K562 (cell line): ENCODE measurements at regions not wholly inside any gene's neighbourhood (a gene's known extent, or its start where the extent isn't known, plus 50 kb on each side); places are given as distances from the start of the nearest gene placed in this dataset.

ENCODE experiments used
- ASH1L ChIP-seq: fragments of 450-650 bp; IDR thresholded peaks from 2 replicates; pipeline ENCODE4 v1.6.1; 2018; ENCODE audit warnings: borderline replicate concordance, mild to moderate bottlenecking, low read depth; ENCODE audit not compliant: partially characterized antibody
- ATF1 ChIP-seq, 2 experiments: fragments of 450-650 bp in 1 of 2; IDR thresholded peaks; 2 replicates each; pipeline ENCODE4 v1.6.1; 2016; ENCODE audit warnings: missing compliant biosample characterization in 1 of 2, missing genetic modification characterization in 1 of 2
- CEBPG ChIP-seq, 3 experiments: fragments of 200-800 bp in 1 of 3; sonication (Bioruptor generic) in 1 of 3; sonication (generic) in 1 of 3; formaldehyde crosslinking in 1 of 3; IDR thresholded peaks in 2 of 3; conservative IDR thresholded peaks in 1 of 3; 2 replicates each; pipeline versions ENCODE4 v1.6.1 to v1.8.0; 2016 to 2022; ENCODE audit warnings: missing compliant biosample characterization in 2 of 3, missing genetic modification characterization in 2 of 3, mild to moderate bottlenecking in 1 of 3, missing genetic modification reagents in 1 of 3
- CHD4 ChIP-seq: fragments of 200-600 bp; sonication (generic); IDR thresholded peaks from 3 replicates; pipeline ENCODE4 v1.6.1; 2012; ENCODE audit warnings: low read depth, mild to moderate bottlenecking, mixed read lengths, low read length, inconsistent platforms; ENCODE audit not compliant: insufficient read depth, insufficient replicate concordance, poor library complexity, severe bottlenecking
- CTBP1 ChIP-seq: fragments of 450-650 bp; IDR thresholded peaks from 2 replicates; pipeline ENCODE4 v1.6.1; 2016; ENCODE audit warnings: borderline replicate concordance
- ETV1 ChIP-seq: fragments of 450-650 bp; conservative IDR thresholded peaks from 2 replicates; pipeline ENCODE4 v1.6.1; 2016; ENCODE audit warnings: missing genetic modification characterization, control low read depth, low read depth, missing compliant biosample characterization
- EZH2 ChIP-seq: IDR thresholded peaks from 2 replicates; pipeline ENCODE4 v1.6.1; 2012; ENCODE audit warnings: low read depth, mild to moderate bottlenecking, inconsistent platforms, low read length, borderline replicate concordance
- HDAC1 ChIP-seq, 2 experiments: fragments of 450-650 bp; IDR thresholded peaks; 2 replicates each; pipeline ENCODE4 v1.6.1; 2016 to 2017; ENCODE audit warnings: inconsistent platforms in 1 of 2, mild to moderate bottlenecking in 1 of 2, moderate library complexity in 1 of 2
- HNRNPL ChIP-seq: fragments of 200-400 bp; formaldehyde crosslinking; IDR thresholded peaks from 2 replicates; pipeline ENCODE4 v1.6.1; 2017; ENCODE audit warnings: low read depth, mild to moderate bottlenecking, low read length
- L3MBTL2 ChIP-seq: fragments of 450-650 bp; IDR thresholded peaks from 2 replicates; pipeline ENCODE4 v1.6.1; 2016; ENCODE audit warnings: mild to moderate bottlenecking, moderate library complexity
- NCOA4 ChIP-seq: fragments of 450-650 bp; IDR thresholded peaks from 2 replicates; pipeline ENCODE4 v1.6.1; 2018; ENCODE audit warnings: mild to moderate bottlenecking; ENCODE audit not compliant: partially characterized antibody
- RAD21 ChIP-seq, 2 experiments: fragments of 250-450 bp in 1 of 2; fragments of 450-650 bp in 1 of 2; sonication (Bioruptor Pico) in 1 of 2; formaldehyde crosslinking in 1 of 2; IDR thresholded peaks in 1 of 2; conservative IDR thresholded peaks in 1 of 2; 2 replicates each; pipeline versions ENCODE4 v1.4.0 to v1.8.0; 2020 to 2022; ENCODE audit warnings: mild to moderate bottlenecking in 2 of 2, moderate library complexity in 1 of 2
- RBBP5 ChIP-seq: fragments of 200-600 bp; sonication (generic); IDR thresholded peaks from 2 replicates; pipeline ENCODE4 v1.6.1; 2012; ENCODE audit warnings: borderline replicate concordance, mild to moderate bottlenecking, low read length, control low read depth, inconsistent platforms; ENCODE audit not compliant: insufficient read depth, poor library complexity, severe bottlenecking
- SAP30 ChIP-seq: fragments of 200-600 bp; sonication (generic); IDR thresholded peaks from 2 replicates; pipeline ENCODE4 v1.6.1; 2012; ENCODE audit warnings: borderline replicate concordance, low read depth, mild to moderate bottlenecking, moderate library complexity, low read length, control low read depth, inconsistent platforms; ENCODE audit not compliant: insufficient read depth, poor library complexity, severe bottlenecking
- SETDB1 ChIP-seq: IDR thresholded peaks from one replicate; pipeline ENCODE4 v1.6.1; 2012; ENCODE audit warnings: low read length, control low read depth, inconsistent platforms
- SMAD1 ChIP-seq: fragments of 150-350 bp; IDR thresholded peaks from 2 replicates; pipeline ENCODE4 v1.6.1; 2014; ENCODE audit warnings: low read length, low read depth; ENCODE audit not compliant: partially characterized antibody
- SPI1 ChIP-seq: IDR thresholded peaks from 2 replicates; pipeline ENCODE4 v1.6.1; 2011; ENCODE audit warnings: low read depth, low read length, control low read depth, borderline replicate concordance
- SRF ChIP-seq, 2 experiments: fragments of 250-450, 450-650 bp in 1 of 2; sonication (Bioruptor Pico) in 1 of 2; sonication (generic) in 1 of 2; formaldehyde crosslinking; IDR thresholded peaks; 2 replicates each; pipeline versions ENCODE4 v1.5.0 to v1.5.1; 2020 to 2022; ENCODE audit warnings: mild to moderate bottlenecking in 1 of 2, missing genetic modification reagents in 1 of 2
- ZBTB17 ChIP-seq: fragments of 450-650 bp; formaldehyde crosslinking; IDR thresholded peaks from 2 replicates; pipeline ENCODE4 v1.4.0; 2020; ENCODE audit warnings: mild to moderate bottlenecking
- ZBTB43 ChIP-seq: sonication (generic); formaldehyde crosslinking; IDR thresholded peaks from 2 replicates; pipeline ENCODE4 v1.8.0; 2023; ENCODE audit warnings: mild to moderate bottlenecking, missing genetic modification reagents
- ZNF316 ChIP-seq: fragments of 450-650 bp; IDR thresholded peaks from 2 replicates; pipeline ENCODE4 v1.6.1; 2016
- ZNF584 ChIP-seq: fragments of 200-800 bp; sonication (Bioruptor generic); IDR thresholded peaks from 2 replicates; pipeline ENCODE4 v1.6.1; 2016; ENCODE audit warnings: low read depth, mild to moderate bottlenecking, missing genetic modification characterization, missing compliant biosample characterization
- ZNF785 ChIP-seq: fragments of 250-450 bp; sonication (Bioruptor Pico); IDR thresholded peaks from 2 replicates; pipeline ENCODE4 v1.4.0; 2020; ENCODE audit warnings: mild to moderate bottlenecking
- ZNF79 ChIP-seq: fragments of 250-450 bp; sonication (Bioruptor Pico); IDR thresholded peaks from 2 replicates; pipeline ENCODE4 v1.4.0; 2020; ENCODE audit warnings: low read depth, mild to moderate bottlenecking, moderate library complexity
- TF ChIP-seq, protein P1 (sequence below), 2 experiments: IDR thresholded peaks in 1 of 2; conservative IDR thresholded peaks in 1 of 2; 2 replicates each; pipeline ENCODE4 v1.6.1; 2016; ENCODE audit warnings: low read depth in 2 of 2, mild to moderate bottlenecking in 1 of 2, missing compliant biosample characterization in 1 of 2, missing genetic modification characterization in 1 of 2, moderate library complexity in 1 of 2

DNA sequence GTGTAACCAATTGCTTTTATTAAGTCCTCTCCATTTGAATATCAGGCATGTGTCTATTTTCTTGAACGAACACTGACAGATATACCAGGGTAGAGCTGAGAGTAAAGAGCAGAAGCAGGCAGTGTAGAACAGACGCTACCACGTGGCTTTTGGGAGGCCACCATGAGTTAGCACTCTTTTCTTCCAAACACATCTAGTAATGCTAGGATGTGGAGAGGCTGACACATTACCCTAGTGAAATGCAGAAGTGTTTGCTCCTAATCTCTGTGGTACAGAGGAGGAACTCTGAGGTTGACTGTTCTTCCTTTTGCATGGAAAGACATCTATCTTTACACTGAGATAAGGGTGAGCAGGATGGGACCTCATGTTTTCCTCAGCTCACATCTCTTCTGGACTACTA lies 216.3 kb downstream of the SATB1 start (continued):
- no peak for TF ChIP-seq SMAD1
- no peak for TF ChIP-seq ZNF316
- no peak for TF ChIP-seq HNRNPL
- TF ChIP-seq CTBP1: peak; percentile 55; the same call in 1 of the 2 replicates
- TF ChIP-seq RAD21 (CRISPR knock-in tag; conservative IDR thresholded peaks at IDR 0.05 in 1 of 2, IDR thresholded peaks at IDR 0.05 in 1 of 2): peak in 1 of 2 experiments; percentile 30; a peak in 1 of 4 replicates
- TF ChIP-seq ZBTB17 (CRISPR knock-in tag): peak; percentile 97
- TF ChIP-seq, protein P1, sequence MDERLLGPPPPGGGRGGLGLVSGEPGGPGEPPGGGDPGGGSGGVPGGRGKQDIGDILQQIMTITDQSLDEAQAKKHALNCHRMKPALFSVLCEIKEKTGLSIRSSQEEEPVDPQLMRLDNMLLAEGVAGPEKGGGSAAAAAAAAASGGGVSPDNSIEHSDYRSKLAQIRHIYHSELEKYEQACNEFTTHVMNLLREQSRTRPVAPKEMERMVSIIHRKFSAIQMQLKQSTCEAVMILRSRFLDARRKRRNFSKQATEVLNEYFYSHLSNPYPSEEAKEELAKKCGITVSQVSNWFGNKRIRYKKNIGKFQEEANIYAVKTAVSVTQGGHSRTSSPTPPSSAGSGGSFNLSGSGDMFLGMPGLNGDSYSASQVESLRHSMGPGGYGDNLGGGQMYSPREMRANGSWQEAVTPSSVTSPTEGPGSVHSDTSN (CRISPR knock-in tag; IDR thresholded peaks at IDR 0.05; ENCODE audit: low read depth): no peak
- TF ChIP-seq, protein P1 (tag; conservative IDR thresholded peaks at IDR 0.05; ENCODE audit: low read depth): 0 out of 2 replicates have a peak, but pooled peaks have one; percentile 23
- TF ChIP-seq ZNF785 (CRISPR knock-in tag): no peak
- no peak for TF ChIP-seq ZNF584 (CRISPR knock-in tag)
- no peak for TF ChIP-seq ZBTB43
- no peak for TF ChIP-seq RBBP5
- no peak for TF ChIP-seq SETDB1
- TF ChIP-seq HDAC1 (IDR thresholded peaks at IDR 0.05): no peak
- no peak for TF ChIP-seq SAP30
- TF ChIP-seq ZNF79: no peak; the same call in 1 of the 2 replicates
- TF ChIP-seq ATF1 (CRISPR knock-in tag; IDR thresholded peaks at IDR 0.05): no peak
- no peak for TF ChIP-seq ATF1 (tag; IDR thresholded peaks at IDR 0.05)
- TF ChIP-seq L3MBTL2: peak; percentile 52
- TF ChIP-seq CHD4: no peak
- TF ChIP-seq ETV1 (tag): no peak
- TF ChIP-seq SPI1: no peak
- no peak for TF ChIP-seq SRF (CRISPR knock-in tag; IDR thresholded peaks at IDR 0.05)
- no peak for TF ChIP-seq NCOA4
- no peak for TF ChIP-seq ASH1L
- no peak for TF ChIP-seq CEBPG (CRISPR knock-in tag; IDR thresholded peaks at IDR 0.05)
- TF ChIP-seq CEBPG (tag; conservative IDR thresholded peaks at IDR 0.05 in 1 of 2, IDR thresholded peaks at IDR 0.05 in 1 of 2): no peak
- no peak for TF ChIP-seq EZH2
